ENCODE measurements at regions not wholly inside any gene's neighbourhood (a gene's known extent, or its start where the extent isn't known, plus 50 kb on each side); places are given as distances from the start of the nearest gene placed in this dataset.

- no peak overlapping the region for H3K4me3 ChIP-seq (ENCODE audit: low read depth, low read length)
- TF ChIP-seq, protein P1, sequence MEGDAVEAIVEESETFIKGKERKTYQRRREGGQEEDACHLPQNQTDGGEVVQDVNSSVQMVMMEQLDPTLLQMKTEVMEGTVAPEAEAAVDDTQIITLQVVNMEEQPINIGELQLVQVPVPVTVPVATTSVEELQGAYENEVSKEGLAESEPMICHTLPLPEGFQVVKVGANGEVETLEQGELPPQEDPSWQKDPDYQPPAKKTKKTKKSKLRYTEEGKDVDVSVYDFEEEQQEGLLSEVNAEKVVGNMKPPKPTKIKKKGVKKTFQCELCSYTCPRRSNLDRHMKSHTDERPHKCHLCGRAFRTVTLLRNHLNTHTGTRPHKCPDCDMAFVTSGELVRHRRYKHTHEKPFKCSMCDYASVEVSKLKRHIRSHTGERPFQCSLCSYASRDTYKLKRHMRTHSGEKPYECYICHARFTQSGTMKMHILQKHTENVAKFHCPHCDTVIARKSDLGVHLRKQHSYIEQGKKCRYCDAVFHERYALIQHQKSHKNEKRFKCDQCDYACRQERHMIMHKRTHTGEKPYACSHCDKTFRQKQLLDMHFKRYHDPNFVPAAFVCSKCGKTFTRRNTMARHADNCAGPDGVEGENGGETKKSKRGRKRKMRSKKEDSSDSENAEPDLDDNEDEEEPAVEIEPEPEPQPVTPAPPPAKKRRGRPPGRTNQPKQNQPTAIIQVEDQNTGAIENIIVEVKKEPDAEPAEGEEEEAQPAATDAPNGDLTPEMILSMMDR (IDR thresholded peaks at IDR 0.05; ENCODE audit: low read depth, low read length, missing control alignments) = no peak
- no peak for DNase-seq (ENCODE audit: low read depth)
Measured at GRCh38 chr5:76030343-76030742, 52.8 kb upstream of the SV2C start.

DNA sequence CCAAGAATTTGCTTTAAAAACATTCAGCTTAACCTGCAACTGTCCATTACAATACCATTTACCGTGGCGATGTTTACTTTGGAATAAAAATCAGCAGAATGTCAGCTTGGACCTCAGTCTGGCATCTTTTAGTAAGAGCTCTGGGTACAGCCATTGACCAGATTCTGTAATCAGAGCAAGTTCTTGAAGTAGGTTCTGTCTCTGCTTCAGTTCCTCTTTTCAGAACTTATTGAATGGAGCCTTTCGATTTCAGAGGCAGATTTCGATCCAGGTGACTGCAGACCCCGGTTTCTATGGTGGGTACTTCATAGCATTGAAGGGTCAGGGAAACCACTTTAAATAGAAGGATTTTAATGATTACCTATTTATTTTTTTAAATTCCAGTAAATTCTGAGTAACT lies 53.4 kb upstream of the SV2C start:
- TF ChIP-seq, protein P1 (IDR thresholded peaks at IDR 0.05; ENCODE audit: low read depth, low read length, missing control alignments) = no peak
- no peak overlapping the region for H3K4me3 ChIP-seq (ENCODE audit: low read depth, low read length)
- DNase-seq (ENCODE audit: low read depth) = no peak

- DNase-seq (ENCODE audit: low read depth) = no peak
- TF ChIP-seq, protein P1 (IDR thresholded peaks at IDR 0.05; ENCODE audit: low read depth, low read length, missing control alignments) = no peak
- H3K4me3 ChIP-seq (ENCODE audit: low read depth, low read length) = no peak overlapping the region
Measured at GRCh38 chr5:76025790-76026189, 57.4 kb upstream of the SV2C start.

DNA sequence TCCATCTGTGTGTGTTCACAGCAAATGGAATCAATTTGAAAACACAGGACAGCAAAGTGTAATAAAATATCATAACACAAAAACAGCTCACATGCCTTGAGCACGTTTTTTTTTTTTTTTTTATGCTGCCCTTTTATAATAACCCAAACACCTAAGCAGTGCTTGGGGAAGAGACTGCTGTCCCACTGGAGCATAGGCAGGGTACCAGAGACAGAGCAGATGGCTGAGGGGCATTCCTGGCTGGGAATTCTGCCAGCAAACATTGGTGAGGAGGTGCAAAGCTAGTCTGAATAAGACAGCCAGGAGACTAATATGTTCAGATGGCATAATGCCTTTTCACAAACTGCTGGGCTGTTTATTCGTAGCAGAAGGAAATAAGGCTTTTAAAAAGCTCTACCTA lies 58.1 kb upstream of the SV2C start:
- H3K4me3 ChIP-seq (ENCODE audit: low read depth, low read length) = no peak overlapping the region
- no peak for DNase-seq (ENCODE audit: low read depth)
- TF ChIP-seq, protein P1 (IDR thresholded peaks at IDR 0.05; ENCODE audit: low read depth, low read length, missing control alignments) = no peak

DNA sequence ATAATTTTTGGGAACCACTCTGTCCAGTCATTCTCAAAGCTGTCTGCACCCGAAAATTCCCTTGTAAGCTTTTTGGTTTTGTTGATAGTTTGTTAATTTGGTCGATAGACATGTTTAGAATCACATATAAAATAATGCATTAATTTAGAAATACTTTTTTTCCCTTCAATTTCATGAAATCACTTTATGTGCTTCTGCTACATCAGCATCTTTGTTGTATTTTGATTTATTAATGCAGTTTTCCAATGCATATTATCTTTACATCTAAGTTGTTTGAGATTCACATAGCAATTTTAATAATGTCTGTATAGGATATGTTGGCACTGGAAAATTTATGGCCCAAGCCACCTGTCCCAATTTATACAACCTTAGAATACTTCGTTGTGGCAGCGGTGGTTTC lies 60.6 kb upstream of the SV2C start:
- H3K4me3 ChIP-seq (ENCODE audit: low read depth, low read length) = no peak overlapping the region
- no peak for DNase-seq (ENCODE audit: low read depth)
- TF ChIP-seq, protein P1 (IDR thresholded peaks at IDR 0.05; ENCODE audit: low read depth, low read length, missing control alignments) = no peak

DNA sequence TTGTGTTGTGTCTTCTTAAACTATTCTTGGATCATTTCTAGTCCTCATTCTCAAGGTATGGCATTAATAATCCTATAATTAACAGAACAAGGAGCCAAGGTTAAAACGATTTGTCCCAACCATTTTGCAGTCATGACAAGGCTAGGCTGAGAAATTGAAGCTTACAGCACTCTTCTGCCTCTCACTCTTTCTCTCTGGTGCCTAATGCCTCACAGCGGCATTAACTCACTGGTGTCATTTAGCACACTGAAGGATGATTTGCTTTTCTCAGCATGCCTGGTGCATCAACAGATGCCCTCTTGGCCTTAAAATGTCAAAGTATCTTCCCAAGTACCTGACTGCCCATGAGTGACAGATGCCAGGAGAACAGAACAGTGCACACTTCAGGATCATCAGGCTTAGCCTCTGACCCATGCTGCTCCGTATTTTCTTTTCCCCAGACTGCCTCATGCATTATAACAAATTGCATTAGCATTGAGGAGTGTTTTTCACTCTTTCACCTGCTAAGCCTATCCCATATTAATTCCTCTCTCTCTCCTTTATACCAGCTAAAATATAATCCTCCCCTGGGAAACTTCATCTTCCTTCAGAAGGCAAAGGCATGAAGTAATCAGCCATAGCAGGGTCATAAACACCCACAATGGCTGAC lies 61.1 kb upstream of the SV2C start:
- H3K4me3 ChIP-seq (ENCODE audit: low read depth, low read length) = no peak overlapping the region
- no peak for DNase-seq (ENCODE audit: low read depth)
- TF ChIP-seq, protein P1 (IDR thresholded peaks at IDR 0.05; ENCODE audit: low read depth, low read length, missing control alignments) = no peak

- TF ChIP-seq, protein P1 (IDR thresholded peaks at IDR 0.05; ENCODE audit: low read depth, low read length, missing control alignments) = peak; percentile 19
- H3K4me3 ChIP-seq (ENCODE audit: low read depth, low read length) = no peak overlapping the region
- no peak for DNase-seq (ENCODE audit: low read depth)
Measured at GRCh38 chr5:76016258-76016657, 66.9 kb upstream of the SV2C start.
